HL-60 (cell line): ENCODE measurements at regions not wholly inside any gene's neighbourhood (a gene's known extent, or its start where the extent isn't known, plus 50 kb on each side); places are given as distances from the start of the nearest gene placed in this dataset.

ENCODE experiments used
- DNase-seq, 2 experiments: peaks; one replicate each; pipeline ENCODE4 v3.0.0-alpha.2; 2010 to 2020; ENCODE audit warnings: low read depth in 1 of 2, low spot score in 1 of 2
- H3K27ac ChIP-seq: fragments of 250-450 bp; sonication (Bioruptor Pico); replicated peaks from 2 replicates; pipeline ENCODE4 v1.5.1; 2020; ENCODE audit warnings: mild to moderate bottlenecking, moderate library complexity
- H3K27me3 ChIP-seq: fragments of 250-450 bp; sonication (Bioruptor Pico); 2 replicates; pipeline ENCODE4 v1.5.1; 2021; ENCODE audit warnings: mild to moderate bottlenecking, moderate library complexity; ENCODE audit not compliant: insufficient read depth, poor library complexity, severe bottlenecking
- H3K4me3 ChIP-seq: replicated peaks from 2 replicates; pipeline ENCODE4 v1.5.1; 2011; ENCODE audit warnings: mild to moderate bottlenecking, control low read depth, low read length; ENCODE audit not compliant: insufficient read depth
- CTCF ChIP-seq: IDR thresholded peaks from one replicate; pipeline ENCODE4 v1.5.1; 2011; ENCODE audit warnings: low read length, control low read depth, inconsistent platforms; ENCODE audit not compliant: insufficient read depth
- GABPA ChIP-seq: IDR thresholded peaks from 2 replicates; pipeline ENCODE4 v1.6.1; 2012; ENCODE audit warnings: low read depth
- POLR2AphosphoS5 ChIP-seq: IDR thresholded peaks from 2 replicates; pipeline ENCODE4 v1.6.1; 2012; ENCODE audit warnings: low read depth
- REST ChIP-seq: IDR thresholded peaks from 2 replicates; pipeline ENCODE4 v1.6.1; 2012; ENCODE audit warnings: low read depth; ENCODE audit not compliant: insufficient replicate concordance
- SPI1 ChIP-seq: IDR thresholded peaks from 2 replicates; pipeline ENCODE4 v1.6.1; 2012; ENCODE audit warnings: low read depth, mild to moderate bottlenecking, borderline replicate concordance

- no peak for DNase-seq
- no peaks in the 10 kb centered on the region for H3K27me3 ChIP-seq
- H3K27ac ChIP-seq: no peak overlapping the region
- no peak for TF ChIP-seq CTCF
- TF ChIP-seq SPI1: no peak
- TF ChIP-seq GABPA: no peak
- TF ChIP-seq REST: no peak
- no peak for TF ChIP-seq POLR2AphosphoS5
- no peak overlapping the region for H3K4me3 ChIP-seq
These were observed 385.4 kb upstream of the TMEFF2 start for GRCh38 chr2:192579965-192580700.

GRCh38 chr2:192578780-192579179 is 384.0 kb upstream of the TMEFF2 start:
- no peaks in the 10 kb centered on the region for H3K27me3 ChIP-seq
- TF ChIP-seq CTCF (no peak), POLR2AphosphoS5 (no peak), GABPA (no peak), SPI1 (no peak), REST (no peak)
- DNase-seq: no peak
- no peak overlapping the region for H3K27ac ChIP-seq
- no peak overlapping the region for H3K4me3 ChIP-seq

- H3K27ac ChIP-seq: no peak overlapping the region
- no peak for DNase-seq
- no peak for TF ChIP-seq SPI1
- TF ChIP-seq CTCF: no peak
- no peak for TF ChIP-seq GABPA
- no peak for TF ChIP-seq REST
- TF ChIP-seq POLR2AphosphoS5: no peak
These were observed 383.0 kb upstream of the TMEFF2 start for GRCh38 chr2:192577706-192578105.

More at GRCh38 chr2:192577706-192578105, 383.0 kb upstream of the TMEFF2 start:
- Histone ChIP-seq H3K27me3 (no peaks in the 10 kb centered on the region), H3K4me3 (no peak overlapping the region)
